HEK293T (cell line): ENCODE measurements at regions not wholly inside any gene's neighbourhood (a gene's known extent, or its start where the extent isn't known, plus 50 kb on each side); places are given as distances from the start of the nearest gene placed in this dataset.

Source experiments
- CTCF ChIA-PET: fragments of 350-600 bp; formaldehyde crosslinking; extraction: SDS; loops from one replicate; lab custom pipeline; 2021; ENCODE audit warnings: antibody characterized with exemption, inconsistent platforms; lab: Yijun Ruan, JAX
- POLR2A ChIA-PET: fragments of 350-600 bp; formaldehyde crosslinking; extraction: SDS; loops from one replicate; lab custom pipeline; 2020; ENCODE audit warnings: antibody characterized with exemption, inconsistent platforms; lab: Yijun Ruan, JAX
- DNase-seq: peaks from one replicate; pipeline ENCODE4 v3.0.0; 2012; ENCODE audit warnings: mixed read lengths; ENCODE audit errors: extremely low spot score
- ARNT ChIP-seq: fragments of 450-650 bp; IDR thresholded peaks from 2 replicates; pipeline ENCODE4 v1.6.1; 2017; ENCODE audit warnings: mild to moderate bottlenecking
- BHLHE40 ChIP-seq: fragments of 450-650 bp; IDR thresholded peaks from 2 replicates; pipeline ENCODE4 v1.6.1; 2016; ENCODE audit warnings: mild to moderate bottlenecking, moderate library complexity, borderline replicate concordance
- CTBP1 ChIP-seq: fragments of 450-650 bp; IDR thresholded peaks from 2 replicates; pipeline ENCODE4 v1.6.1; 2016; ENCODE audit warnings: borderline replicate concordance
- ELF4 ChIP-seq: fragments of 450-650 bp; IDR thresholded peaks from 2 replicates; pipeline ENCODE4 v1.6.1; 2017; ENCODE audit warnings: antibody characterized with exemption
- FOXA1 ChIP-seq: fragments of 450-650 bp; IDR thresholded peaks from 2 replicates; pipeline ENCODE4 v1.6.1; 2016; ENCODE audit warnings: mild to moderate bottlenecking
- FOXK2 ChIP-seq: fragments of 450-650 bp; IDR thresholded peaks from 2 replicates; pipeline ENCODE4 v1.6.1; 2016; ENCODE audit warnings: mild to moderate bottlenecking
- FOXM1 ChIP-seq: fragments of 450-650 bp; IDR thresholded peaks from 2 replicates; pipeline ENCODE4 v1.6.1; 2017; ENCODE audit warnings: mild to moderate bottlenecking, borderline replicate concordance
- HDGF ChIP-seq: fragments of 450-650 bp; IDR thresholded peaks from 2 replicates; pipeline ENCODE4 v1.6.1; 2017; ENCODE audit warnings: antibody characterized with exemption, borderline replicate concordance
- L3MBTL2 ChIP-seq: fragments of 450-650 bp; conservative IDR thresholded peaks from 2 replicates; pipeline ENCODE4 v1.6.1; 2016; ENCODE audit warnings: mild to moderate bottlenecking
- LEF1 ChIP-seq: fragments of 450-650 bp; IDR thresholded peaks from 2 replicates; pipeline ENCODE4 v1.6.1; 2017; ENCODE audit warnings: mild to moderate bottlenecking, borderline replicate concordance
- NFRKB ChIP-seq: fragments of 450-650 bp; IDR thresholded peaks from 2 replicates; pipeline ENCODE4 v1.6.1; 2016; ENCODE audit warnings: mild to moderate bottlenecking, moderate library complexity
- SP1 ChIP-seq: fragments of 450-650 bp; IDR thresholded peaks from 2 replicates; pipeline ENCODE4 v1.6.1; 2017
- SUZ12 ChIP-seq: fragments of 450-650 bp; IDR thresholded peaks from 2 replicates; pipeline ENCODE4 v1.6.1; 2016; ENCODE audit warnings: mild to moderate bottlenecking
- TARDBP ChIP-seq: fragments of 450-650 bp; IDR thresholded peaks from 2 replicates; pipeline ENCODE4 v1.6.1; 2016
- ZNF384 ChIP-seq: fragments of 450-650 bp; IDR thresholded peaks from 2 replicates; pipeline ENCODE4 v1.6.1; 2016
- TF ChIP-seq, protein P1 (sequence below): fragments of 450-650 bp; IDR thresholded peaks from 2 replicates; pipeline ENCODE4 v1.6.1; 2016

DNA sequence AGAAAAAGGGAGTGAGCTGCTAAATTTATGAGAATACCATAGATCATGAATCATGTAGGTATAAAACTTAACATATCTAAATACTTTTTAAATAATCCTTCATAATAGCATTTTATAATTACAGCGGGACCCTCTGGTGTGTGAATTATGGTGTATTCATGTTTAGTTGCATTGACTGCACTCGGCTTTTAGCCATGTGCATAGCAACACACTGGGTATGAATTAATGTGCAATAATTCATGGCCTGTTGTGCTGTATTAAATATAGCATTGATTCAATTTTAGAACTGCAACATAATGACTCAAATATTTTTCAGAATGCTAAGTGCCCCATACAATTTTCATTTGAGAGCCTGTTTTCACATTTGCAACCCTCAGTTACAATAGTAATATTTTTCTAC is 249.6 kb upstream of the G2E3 start:
- TF ChIP-seq LEF1 = no peak
- TF ChIP-seq FOXA1 = no peak
- TF ChIP-seq HDGF = no peak
- TF ChIP-seq SP1 = no peak
- CTCF ChIA-PET = no interaction called here
- DNase-seq = no peak
- POLR2A ChIA-PET = no interaction called here

DNA sequence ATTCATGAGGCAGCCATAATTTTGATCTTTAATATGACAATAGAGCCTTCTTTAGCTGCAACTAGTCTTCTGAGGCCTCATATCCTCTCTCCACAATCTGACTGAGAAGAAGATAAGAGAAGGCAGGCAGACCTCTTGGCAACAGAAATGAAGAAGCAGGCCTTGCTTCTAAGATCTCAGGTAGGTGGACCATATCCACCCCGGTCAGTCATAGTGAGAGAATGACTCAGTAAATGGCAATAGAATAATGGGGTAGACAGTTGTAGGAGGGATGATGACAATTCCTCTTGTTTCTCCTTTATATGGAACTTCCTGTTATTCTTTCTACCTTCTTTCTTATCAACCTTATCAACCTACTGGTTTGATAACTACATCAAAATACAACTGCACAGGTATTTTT is 246.7 kb upstream of the G2E3 start:
- CTCF ChIA-PET = no interaction called here
- POLR2A ChIA-PET = no interaction called here
- TF ChIP-seq, protein P1, sequence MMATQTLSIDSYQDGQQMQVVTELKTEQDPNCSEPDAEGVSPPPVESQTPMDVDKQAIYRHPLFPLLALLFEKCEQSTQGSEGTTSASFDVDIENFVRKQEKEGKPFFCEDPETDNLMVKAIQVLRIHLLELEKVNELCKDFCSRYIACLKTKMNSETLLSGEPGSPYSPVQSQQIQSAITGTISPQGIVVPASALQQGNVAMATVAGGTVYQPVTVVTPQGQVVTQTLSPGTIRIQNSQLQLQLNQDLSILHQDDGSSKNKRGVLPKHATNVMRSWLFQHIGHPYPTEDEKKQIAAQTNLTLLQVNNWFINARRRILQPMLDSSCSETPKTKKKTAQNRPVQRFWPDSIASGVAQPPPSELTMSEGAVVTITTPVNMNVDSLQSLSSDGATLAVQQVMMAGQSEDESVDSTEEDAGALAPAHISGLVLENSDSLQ = no peak
- TF ChIP-seq LEF1 (no peak), ARNT (no peak), BHLHE40 (no peak), ZNF384 (no peak), HDGF (no peak), TARDBP (no peak), NFRKB (no peak), SUZ12 (no peak), FOXM1 (no peak), SP1 (no peak), ELF4 (no peak)
- no peak for DNase-seq

DNA sequence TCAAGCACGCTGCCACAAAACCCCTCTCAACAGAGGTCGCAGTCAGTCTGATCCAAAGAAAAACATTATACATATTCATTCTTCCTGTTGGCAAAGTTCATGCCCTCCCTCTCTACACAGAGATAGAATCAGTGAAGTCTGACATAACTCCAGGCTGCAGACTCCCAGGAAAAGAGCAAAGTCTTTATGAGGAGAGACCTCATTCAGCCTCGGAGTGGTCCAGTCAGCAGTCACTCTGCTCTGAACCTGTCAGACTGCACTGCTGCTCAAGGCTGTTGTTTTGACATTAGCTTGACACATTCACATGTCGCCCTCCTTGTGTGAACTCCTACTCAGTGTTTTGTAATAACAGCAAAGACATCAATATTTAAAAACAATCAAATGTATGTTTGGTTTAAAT is 241.2 kb upstream of the G2E3 start:
- no peak for TF ChIP-seq TARDBP
- TF ChIP-seq L3MBTL2 = no peak
- POLR2A ChIA-PET = no interaction called here
- CTCF ChIA-PET = no interaction called here
- no peak for DNase-seq

DNA sequence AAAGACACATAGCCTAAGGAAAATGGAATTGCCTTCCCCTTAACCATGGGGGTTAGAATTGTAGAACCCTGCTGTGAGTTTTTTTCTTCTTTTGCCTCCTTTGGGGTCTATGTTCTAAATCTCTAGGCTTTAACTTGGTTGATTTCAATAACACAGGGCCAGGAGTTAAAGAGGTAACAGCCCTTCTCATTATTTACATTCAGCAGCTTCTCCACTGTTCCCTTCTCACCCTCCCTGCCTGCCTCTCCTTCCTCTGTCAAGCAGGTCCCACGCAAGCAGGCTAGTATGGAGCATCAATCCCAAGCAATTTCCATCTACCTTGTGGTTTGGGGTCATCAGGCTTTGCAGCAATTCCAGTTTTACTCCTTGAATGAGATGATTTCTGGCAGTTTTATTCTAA is 236.1 kb upstream of the G2E3 start:
- ChIA-PET POLR2A (no interaction called here), CTCF (no interaction called here)
- no peak for DNase-seq
- no peak for TF ChIP-seq ZNF384
- no peak for TF ChIP-seq FOXK2
- TF ChIP-seq LEF1 = no peak
- TF ChIP-seq L3MBTL2 = no peak
- TF ChIP-seq FOXM1 = no peak
- TF ChIP-seq TARDBP = no peak
- TF ChIP-seq FOXA1 = no peak

DNA sequence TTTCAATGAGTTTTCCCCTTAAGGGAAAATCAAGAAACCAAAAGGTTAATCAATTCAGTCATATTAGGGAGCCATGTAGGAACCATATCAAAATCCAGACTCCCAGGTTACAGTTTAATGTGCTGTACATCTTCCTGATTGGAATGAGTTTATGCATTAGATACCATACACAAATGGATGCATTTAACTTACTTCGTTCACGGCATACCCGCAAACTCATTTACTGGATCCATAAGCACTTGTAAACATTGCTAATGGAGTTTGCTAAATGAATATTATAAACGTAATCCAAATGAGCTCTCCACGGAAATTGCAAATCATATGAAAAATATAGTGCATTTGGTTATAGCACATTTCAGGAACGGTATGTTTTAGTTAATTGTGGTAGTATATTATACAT is 228.9 kb upstream of the G2E3 start:
- ChIA-PET POLR2A (no interaction called here), CTCF (no interaction called here)
- no peak for DNase-seq
- TF ChIP-seq SP1 (no peak), FOXK2 (no peak), FOXA1 (no peak), CTBP1 (no peak), FOXM1 (no peak), L3MBTL2 (no peak), ZNF384 (no peak), TARDBP (no peak), LEF1 (no peak), BHLHE40 (no peak), NFRKB (no peak), ELF4 (no peak), HDGF (no peak)
- TF ChIP-seq, protein P1 = no peak

DNA sequence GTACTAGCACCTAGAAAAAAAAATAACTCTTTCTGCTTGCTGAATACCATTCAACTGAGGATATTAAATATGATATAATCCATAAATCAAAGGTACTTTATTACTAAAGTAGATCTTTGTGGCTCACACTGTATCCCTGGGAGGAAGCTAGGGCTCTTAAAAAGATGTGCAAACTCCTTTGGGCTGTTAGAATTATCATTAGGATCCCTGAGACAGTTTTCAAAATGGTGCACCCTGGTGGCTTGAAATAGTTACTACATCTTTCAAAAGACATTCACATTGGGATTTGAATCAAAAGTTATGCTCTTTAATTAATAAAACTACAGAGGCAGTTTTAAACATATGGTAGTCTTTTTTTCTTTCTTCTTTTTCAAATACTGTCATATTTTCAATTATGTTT is 228.5 kb upstream of the G2E3 start:
- DNase-seq = no peak
- TF ChIP-seq FOXA1 (no peak), ELF4 (no peak), BHLHE40 (no peak), NFRKB (no peak), TARDBP (no peak), SP1 (no peak)
- TF ChIP-seq, protein P1 = no peak
- POLR2A ChIA-PET = no interaction called here
- CTCF ChIA-PET = no interaction called here

DNA sequence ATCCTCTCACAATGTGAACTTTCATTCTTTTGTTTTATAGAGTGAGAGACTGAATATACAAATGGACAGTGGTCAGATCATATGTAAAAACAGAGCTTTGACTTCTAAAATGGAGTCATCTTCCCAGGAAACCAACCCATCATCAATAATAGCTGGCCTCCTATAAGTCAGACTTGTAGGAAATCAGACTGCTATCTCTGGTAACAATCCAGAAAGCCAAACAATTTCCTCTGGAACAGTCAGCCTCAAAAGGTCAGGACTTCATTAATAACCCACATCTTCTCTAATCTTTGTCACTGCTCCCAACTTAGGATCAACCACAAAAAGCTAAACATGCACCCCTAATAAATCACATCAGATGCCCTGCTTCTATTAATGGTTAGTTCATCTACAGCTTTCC is 227.9 kb upstream of the G2E3 start:
- ChIA-PET CTCF (no interaction called here), POLR2A (no interaction called here)
- TF ChIP-seq ZNF384 (no peak), L3MBTL2 (no peak), NFRKB (no peak), ELF4 (no peak), TARDBP (no peak), SP1 (no peak), SUZ12 (no peak), HDGF (no peak), BHLHE40 (no peak), LEF1 (no peak), ARNT (no peak), FOXA1 (no peak), FOXK2 (no peak)
- TF ChIP-seq, protein P1 = no peak
- DNase-seq = no peak
